ENCODE measurements at regions not wholly inside any gene's neighbourhood (a gene's known extent, or its start where the extent isn't known, plus 50 kb on each side); places are given as distances from the start of the nearest gene placed in this dataset.

DNA sequence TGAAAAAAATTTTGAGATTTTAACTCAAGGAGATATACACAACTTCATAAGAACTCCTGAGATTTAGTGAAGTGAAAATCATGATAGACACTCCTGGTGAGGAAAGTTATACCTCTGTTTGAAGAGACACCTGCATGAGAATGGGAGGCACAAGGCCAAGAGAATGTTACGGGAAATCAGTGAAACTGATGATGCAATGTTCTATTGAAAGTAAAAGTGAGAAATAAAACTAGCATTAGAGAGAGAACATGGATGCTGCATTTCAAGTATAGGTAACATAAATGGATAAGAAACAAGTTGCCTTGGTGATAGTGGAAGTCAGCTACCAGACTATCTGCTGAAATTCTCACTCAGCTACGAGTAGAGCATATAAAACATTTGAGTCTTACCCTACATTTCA, 562.1 kb upstream of the FANCL start:
- Histone ChIP-seq H3K36me3 (no peaks in the 10 kb centered on the region), H3K4me3 (no peak overlapping the region), H3K9me3 (no peaks in the 10 kb centered on the region), H3K27ac (no peak overlapping the region), H3K27me3 (no peaks in the 10 kb centered on the region), H3K4me1 (no peaks in the 10 kb centered on the region)
- no peak for TF ChIP-seq POLR2A (IDR thresholded peaks at IDR 0.05)
- TF ChIP-seq, protein P1, sequence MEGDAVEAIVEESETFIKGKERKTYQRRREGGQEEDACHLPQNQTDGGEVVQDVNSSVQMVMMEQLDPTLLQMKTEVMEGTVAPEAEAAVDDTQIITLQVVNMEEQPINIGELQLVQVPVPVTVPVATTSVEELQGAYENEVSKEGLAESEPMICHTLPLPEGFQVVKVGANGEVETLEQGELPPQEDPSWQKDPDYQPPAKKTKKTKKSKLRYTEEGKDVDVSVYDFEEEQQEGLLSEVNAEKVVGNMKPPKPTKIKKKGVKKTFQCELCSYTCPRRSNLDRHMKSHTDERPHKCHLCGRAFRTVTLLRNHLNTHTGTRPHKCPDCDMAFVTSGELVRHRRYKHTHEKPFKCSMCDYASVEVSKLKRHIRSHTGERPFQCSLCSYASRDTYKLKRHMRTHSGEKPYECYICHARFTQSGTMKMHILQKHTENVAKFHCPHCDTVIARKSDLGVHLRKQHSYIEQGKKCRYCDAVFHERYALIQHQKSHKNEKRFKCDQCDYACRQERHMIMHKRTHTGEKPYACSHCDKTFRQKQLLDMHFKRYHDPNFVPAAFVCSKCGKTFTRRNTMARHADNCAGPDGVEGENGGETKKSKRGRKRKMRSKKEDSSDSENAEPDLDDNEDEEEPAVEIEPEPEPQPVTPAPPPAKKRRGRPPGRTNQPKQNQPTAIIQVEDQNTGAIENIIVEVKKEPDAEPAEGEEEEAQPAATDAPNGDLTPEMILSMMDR (IDR thresholded peaks at IDR 0.05) = no peak
- no peak for DNase-seq

DNA sequence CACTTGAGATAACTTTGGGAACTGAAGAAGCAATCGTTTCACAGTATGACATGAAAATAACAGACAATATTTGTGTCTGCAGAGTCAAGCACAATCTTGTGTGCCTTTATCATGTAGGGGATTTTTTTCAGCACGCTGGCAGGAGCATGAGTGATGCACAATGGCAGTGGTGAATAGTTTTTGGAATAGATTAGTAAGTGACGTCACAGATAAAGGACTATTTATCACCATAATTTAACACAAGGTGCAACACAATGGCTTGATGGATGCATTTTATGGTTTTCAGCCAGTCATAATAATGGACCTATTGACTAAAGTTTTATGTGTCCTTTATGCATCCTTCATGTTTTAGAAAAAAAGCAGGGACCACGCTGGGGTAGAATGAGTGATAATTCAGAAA, 559.8 kb upstream of the FANCL start:
- Histone ChIP-seq H3K4me3 (no peak overlapping the region), H3K4me1 (no peaks in the 10 kb centered on the region), H3K27me3 (no peaks in the 10 kb centered on the region), H3K9me3 (no peaks in the 10 kb centered on the region), H3K27ac (no peak overlapping the region), H3K36me3 (no peaks in the 10 kb centered on the region)
- TF ChIP-seq, protein P1 (IDR thresholded peaks at IDR 0.05) = no peak
- TF ChIP-seq POLR2A (IDR thresholded peaks at IDR 0.05) = no peak
- DNase-seq = no peak

DNA sequence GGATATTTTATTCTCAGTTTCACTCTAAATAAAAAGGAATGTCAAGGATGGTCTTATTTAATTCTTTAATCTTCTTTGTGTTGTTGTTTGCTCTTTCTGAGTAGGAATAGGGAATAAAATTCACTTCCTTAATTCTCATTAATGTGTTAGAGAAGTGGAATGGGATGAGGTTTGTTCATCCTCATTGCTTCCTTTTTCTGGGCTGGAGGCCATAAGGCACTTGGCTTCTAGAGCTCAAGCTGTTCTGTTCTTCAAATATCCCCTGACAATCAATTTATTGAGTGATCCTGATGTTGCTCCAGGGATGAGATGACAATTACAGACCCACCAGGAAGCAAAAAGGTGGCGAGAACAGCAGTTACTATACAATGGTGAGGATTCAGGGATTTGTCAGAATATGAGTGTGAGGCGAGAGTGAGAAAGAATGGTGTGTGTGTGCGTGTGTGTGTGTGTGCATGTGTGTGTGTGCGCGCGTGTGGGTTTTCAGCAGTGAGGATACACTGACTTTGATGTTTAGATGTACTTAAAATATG, 557.6 kb upstream of the FANCL start:
- TF ChIP-seq, protein P1 (IDR thresholded peaks at IDR 0.05) = no peak
- TF ChIP-seq POLR2A (IDR thresholded peaks at IDR 0.05) = no peak
- no peak for DNase-seq

DNA sequence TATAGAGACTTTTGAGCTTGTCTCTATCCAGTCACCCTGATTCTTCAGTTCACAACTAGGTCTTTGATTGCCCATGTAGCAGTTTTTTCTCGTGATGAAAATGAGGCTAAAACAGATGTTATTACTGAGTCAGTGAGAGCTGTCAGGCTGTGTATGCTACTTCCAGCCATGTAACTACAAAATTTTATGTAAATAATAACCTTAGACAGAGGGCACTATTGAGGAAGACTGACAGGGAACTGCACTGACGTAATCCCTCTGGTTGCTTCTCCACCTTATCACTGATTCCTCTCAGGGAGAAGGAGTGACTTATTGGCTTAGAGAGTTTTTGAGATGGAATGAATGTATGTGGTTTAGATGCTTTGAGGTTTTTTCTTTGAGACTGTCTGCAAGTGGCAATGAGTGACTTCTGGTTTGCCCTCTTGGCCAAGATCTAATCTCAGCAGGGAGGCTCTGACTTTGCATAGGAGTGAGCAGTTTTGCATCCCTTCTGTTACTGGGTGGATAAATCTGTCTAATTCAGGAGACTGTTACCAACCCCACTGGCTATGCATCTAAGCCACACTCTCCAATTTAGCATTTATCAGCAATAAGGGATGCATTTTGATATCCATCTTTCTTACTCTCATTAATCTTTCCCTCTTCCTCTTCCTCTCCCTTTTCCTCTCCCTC, 555.2 kb upstream of the FANCL start:
- Histone ChIP-seq H3K27me3 (no peaks in the 10 kb centered on the region), H3K4me1 (no peaks in the 10 kb centered on the region), H3K4me3 (no peak overlapping the region), H3K9me3 (no peaks in the 10 kb centered on the region), H3K36me3 (no peaks in the 10 kb centered on the region), H3K27ac (no peak overlapping the region)
- TF ChIP-seq POLR2A (IDR thresholded peaks at IDR 0.05) = no peak
- TF ChIP-seq, protein P1 (IDR thresholded peaks at IDR 0.05) = no peak
- DNase-seq = no peak

More for the DNA sequence above, 557.6 kb upstream of the FANCL start:
- H3K36me3 ChIP-seq = no peaks in the 10 kb centered on the region
- H3K4me3 ChIP-seq = no peak overlapping the region
- H3K9me3 ChIP-seq = no peaks in the 10 kb centered on the region
- no peak overlapping the region for H3K27ac ChIP-seq
- H3K27me3 ChIP-seq = no peaks in the 10 kb centered on the region
- H3K4me1 ChIP-seq = no peaks in the 10 kb centered on the region

DNA sequence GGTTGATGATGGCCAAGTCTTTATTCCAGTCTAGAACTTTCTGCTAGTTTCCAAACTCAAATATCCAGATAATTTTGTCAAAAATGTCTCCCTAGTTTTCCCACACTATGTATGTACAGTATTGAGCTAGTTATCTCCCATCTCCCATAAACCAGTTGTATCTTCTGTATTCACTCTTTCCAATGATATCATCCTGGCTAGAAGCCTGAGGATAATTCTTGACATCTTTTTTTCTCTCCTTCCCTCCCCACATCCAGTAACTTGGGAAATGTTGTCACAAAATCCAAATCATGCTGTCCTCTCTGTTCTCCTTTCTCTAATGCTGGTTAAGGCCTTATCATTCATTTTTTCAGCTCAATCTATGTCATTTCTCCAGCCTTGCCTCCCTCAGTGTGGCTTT, 553.8 kb upstream of the FANCL start:
- TF ChIP-seq, protein P1 (IDR thresholded peaks at IDR 0.05) = no peak
- TF ChIP-seq POLR2A (IDR thresholded peaks at IDR 0.05) = no peak
- Histone ChIP-seq H3K36me3 (no peaks in the 10 kb centered on the region), H3K9me3 (no peaks in the 10 kb centered on the region), H3K4me3 (no peak overlapping the region), H3K27ac (no peak overlapping the region), H3K4me1 (no peaks in the 10 kb centered on the region), H3K27me3 (no peaks in the 10 kb centered on the region)
- no peak for DNase-seq

Measured in Peyer's patch (tissue), 4 donors.